GM19395 (cell line): ENCODE measurements at regions not wholly inside any gene's neighbourhood (a gene's known extent, or its start where the extent isn't known, plus 50 kb on each side); places are given as distances from the start of the nearest gene placed in this dataset.
"Not testable (repeated sequence)": the region's sequence is repeated elsewhere in the genome, so short reads cannot be mapped to it uniquely, and the experiment has no call there.

Experiments used
- ATAC-seq: cut with Tn5 transposase; IDR thresholded peaks from one replicate; pipeline ENCODE4 v1.9.1; 2021; ENCODE audit warnings: mild to moderate bottlenecking, moderate library complexity; ENCODE audit not compliant: unreplicated experiment

DNA sequence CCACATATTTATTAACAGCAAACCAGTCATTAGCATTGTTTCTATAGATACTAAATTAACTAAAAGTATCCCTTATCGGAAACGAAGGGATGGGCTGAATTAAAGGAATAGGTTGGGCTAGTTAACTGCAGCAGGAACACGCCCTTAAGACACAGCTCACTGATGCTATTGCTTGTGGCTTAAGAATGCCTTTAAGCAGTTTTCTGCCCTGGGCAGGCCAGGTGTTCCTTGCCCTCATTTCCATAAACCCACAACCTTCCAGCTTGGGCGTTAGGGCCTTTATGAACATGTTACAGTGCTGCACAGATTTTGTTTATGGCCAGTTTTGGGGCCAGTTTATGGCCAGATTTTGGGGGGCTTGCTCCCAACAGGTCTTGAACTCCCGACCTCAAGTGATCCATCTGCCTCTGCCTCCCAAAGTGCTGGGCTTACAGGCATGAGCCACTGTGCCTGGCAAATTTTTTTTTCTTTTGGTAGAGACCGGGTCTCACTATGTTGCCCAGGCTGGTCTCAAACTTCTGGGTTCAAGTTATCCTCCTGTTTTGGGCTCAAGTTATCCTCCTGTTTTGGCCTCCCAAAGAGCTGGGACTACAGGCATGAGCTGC lies 90.1 kb upstream of the GRIN2A start:
- ATAC-seq = not testable (repeated sequence)

- peak; percentile 86 for ATAC-seq
These were observed 93.2 kb upstream of the GRIN2A start for GRCh38 chr16:10275214-10275996.

- no peak for ATAC-seq
These were observed 95.4 kb upstream of the GRIN2A start for GRCh38 chr16:10277597-10277996.

- no peak for ATAC-seq
These were observed 98.3 kb upstream of the GRIN2A start for GRCh38 chr16:10280262-10281170.

DNA sequence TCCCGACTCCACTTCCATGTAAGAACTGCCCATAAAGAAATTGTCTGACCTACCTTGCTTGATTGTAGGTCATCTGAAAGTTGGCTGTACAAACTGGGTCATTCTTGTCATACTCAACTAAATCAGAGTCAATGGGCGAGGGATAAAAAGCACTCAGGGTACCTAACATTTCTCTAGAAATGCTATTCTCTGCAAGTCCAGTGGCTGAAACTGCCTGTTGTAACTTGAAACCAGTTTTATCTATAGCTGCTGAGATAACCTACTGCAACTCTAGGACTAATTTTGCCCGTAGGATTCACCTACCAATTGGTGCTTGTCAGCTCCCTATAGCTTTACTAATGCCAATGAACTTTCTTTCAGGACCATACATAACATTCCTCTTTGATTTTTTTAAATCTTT lies 100.1 kb upstream of the GRIN2A start:
- no peak for ATAC-seq

GRCh38 chr16:10283246-10283645 lies 101.0 kb upstream of the GRIN2A start:
- not testable (repeated sequence) for ATAC-seq

GRCh38 chr16:10290467-10291105 lies 95.3 kb upstream of the ATF7IP2 start:
- not testable (repeated sequence) for ATAC-seq

- not testable (repeated sequence) for ATAC-seq
These were observed 93.7 kb upstream of the ATF7IP2 start for GRCh38 chr16:10292197-10292596.

- not testable (repeated sequence) for ATAC-seq
These were observed 92.9 kb upstream of the ATF7IP2 start for GRCh38 chr16:10292976-10293375.

- not testable (repeated sequence) for ATAC-seq
These were observed 91.7 kb upstream of the ATF7IP2 start for GRCh38 chr16:10294153-10294552.

DNA sequence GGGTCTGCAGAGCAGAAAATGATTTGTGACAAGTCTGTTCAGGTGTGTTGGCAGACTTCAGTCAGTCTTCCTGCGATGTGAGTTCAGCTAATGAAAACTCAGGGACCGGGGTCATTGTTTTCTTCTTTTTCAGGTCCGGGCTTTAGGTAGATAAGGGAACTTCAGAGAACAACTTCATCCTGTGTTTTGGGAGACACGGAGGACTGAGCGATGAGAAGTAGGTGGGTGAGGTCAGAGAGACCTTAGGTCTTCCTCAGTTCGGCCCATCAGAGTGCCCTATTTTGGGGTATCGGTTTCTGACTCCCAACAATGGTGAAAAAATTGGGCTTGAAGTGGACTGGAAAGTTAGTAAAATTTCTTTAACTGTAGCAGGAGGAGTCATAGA lies 88.9 kb upstream of the ATF7IP2 start:
- peak; percentile 41 for ATAC-seq

DNA sequence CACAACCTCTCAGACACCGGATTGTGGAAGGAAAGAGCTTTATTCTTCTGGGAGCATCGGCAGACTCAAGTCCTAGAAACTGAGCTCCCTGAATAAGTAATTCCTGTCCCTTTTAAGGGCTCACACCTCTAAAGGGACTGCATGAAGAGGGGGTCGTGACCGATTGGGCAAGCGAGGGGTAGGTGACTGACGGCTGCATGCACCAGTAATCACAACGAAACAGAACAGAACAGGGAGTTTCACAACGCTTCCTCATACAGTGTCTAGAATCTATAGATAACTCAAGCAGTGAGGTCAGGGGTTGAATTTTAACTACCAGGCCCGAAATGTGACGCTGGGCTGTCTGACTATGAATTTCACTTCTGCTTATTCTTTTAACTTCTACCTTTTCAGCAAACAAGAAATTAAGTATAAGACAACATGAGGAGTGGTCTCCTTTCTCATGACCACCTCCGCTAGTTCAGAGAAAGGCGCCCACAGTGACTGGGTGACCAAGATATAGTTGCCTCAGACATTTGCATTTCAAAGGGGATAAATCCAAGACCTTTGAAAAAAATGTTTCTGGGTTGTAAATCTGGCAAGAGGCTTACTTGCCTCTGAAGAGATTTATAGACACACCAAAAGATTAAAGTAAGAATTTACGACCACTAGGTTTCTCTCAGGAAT lies 88.4 kb upstream of the ATF7IP2 start:
- ATAC-seq = peak; percentile 97

GRCh38 chr16:10300905-10301304 lies 85.0 kb upstream of the ATF7IP2 start:
- ATAC-seq = no peak

- not testable (repeated sequence) for ATAC-seq
These were observed 84.3 kb upstream of the ATF7IP2 start for GRCh38 chr16:10301547-10301946.

DNA sequence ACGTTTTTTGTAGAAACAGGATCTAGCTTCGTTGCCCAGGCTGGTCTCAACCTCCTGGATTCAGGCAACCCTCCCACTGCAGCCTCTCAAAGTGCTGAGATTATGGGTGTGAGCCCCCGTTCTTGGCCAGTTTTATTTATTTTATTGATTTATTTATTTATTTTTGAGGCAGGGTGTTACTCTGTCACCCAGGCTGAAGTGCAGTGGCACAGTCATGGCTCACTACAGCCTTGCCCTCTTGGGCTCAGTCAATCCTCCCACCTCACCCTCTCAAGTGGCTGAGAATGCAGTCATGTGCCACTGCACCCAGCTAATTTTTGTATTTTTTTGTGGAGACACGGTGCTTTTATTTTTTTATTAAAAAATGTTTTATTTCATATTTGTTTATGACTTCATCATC lies 79.9 kb upstream of the ATF7IP2 start:
- ATAC-seq = no peak

- no peak for ATAC-seq
These were observed 77.3 kb upstream of the ATF7IP2 start for GRCh38 chr16:10308305-10309193.

DNA sequence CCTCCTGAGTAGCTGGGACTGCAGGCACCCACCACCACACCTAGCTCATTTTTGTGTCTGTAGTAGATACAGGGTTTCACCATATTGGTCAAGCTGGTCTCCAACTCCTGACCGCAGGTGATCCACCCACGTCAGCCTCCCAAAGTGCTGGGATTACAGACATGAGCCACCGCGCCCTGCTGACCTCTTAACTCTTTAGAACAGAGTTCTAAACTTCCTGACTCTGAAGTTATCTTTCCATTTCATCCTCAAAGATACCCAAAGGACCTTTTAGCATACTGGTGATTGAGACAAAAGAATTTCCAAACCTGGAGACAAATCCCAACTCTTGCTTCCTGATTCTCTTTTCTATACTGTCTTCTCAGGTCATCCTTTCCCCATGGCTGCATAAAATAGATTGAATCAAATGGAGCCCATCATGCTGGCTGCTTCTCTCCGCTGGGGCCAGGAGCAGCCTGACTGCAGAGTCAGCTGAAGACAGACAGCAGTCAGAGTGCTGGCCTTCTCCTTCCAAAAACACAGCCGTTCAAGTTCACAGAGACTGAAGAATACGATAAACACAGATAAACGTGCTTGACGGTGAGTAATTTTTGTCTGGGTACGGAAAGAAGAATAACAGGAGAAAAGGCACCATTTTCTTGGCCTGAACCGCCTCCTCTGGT lies 76.5 kb upstream of the ATF7IP2 start:
- no peak for ATAC-seq

DNA sequence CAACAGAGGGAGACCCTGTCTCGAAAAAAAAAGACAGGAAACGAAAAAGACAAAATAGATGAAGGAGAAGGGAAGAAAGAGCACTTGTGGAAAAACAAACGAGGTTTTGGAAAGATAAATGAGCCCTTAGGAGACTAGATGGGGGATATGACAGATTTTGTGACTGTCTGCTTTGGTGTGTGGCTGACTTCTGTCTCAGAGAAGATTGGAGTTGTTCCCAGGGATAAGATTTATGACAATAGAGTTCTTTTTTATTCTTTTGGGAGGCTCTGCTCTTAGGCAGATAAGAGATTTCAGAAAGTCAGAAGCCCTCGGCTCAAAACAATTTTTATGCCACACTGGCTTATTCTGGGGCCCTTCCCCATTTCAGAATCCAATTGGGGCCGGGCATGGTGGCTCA lies 73.9 kb upstream of the ATF7IP2 start:
- no peak for ATAC-seq
